ENCODE measurements at regions not wholly inside any gene's neighbourhood (a gene's known extent, or its start where the extent isn't known, plus 50 kb on each side); places are given as distances from the start of the nearest gene placed in this dataset.

DNA sequence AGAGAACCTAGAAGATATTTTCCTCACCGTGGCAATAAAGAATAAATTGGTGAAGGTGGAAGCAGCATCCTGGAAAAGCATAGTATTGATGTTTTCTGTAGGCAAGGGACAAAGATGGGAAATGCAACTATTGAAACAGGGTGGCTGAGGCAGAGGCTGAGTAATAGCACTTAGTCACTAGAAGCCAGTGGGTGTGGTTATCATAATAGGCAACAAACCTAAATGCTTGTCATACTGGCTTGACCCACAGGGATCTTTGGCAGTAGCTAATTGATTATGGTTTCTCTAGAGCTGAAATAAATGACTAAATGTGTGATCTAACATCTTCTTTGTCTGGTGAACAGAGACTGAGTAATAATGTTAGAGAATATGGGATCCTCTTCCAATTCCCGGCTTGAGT, 353.6 kb upstream of the RPS6KA3 start:
- H3K36me3 Mint-ChIP-seq (ENCODE audit: insufficient read depth, unreplicated experiment) = no peaks in the 10 kb centered on the region
- no TSS peak for BruUV-seq (replicated peaks)
- intact Hi-C loops (cut with micrococcal nuclease; ENCODE audit: unreplicated experiment) = no loop called here
- no peaks in the 10 kb centered on the region for H3K27me3 Mint-ChIP-seq (ENCODE audit: insufficient read depth, unreplicated experiment)
- no peak overlapping the region for H3K4me3 ChIP-seq (ENCODE audit: low read depth, low read length)
- H3K9me3 Mint-ChIP-seq (ENCODE audit: unreplicated experiment) = no peaks in the 10 kb centered on the region
- ChIA-PET POLR2A (no interaction called here), CTCF (no interaction called here)
- no peaks in the 10 kb centered on the region for H3K4me1 ChIP-seq
- no peaks in the 10 kb centered on the region for H3K36me3 ChIP-seq (ENCODE audit: control insufficient read depth, insufficient read depth, low read length)
- H3K9me3 ChIP-seq = no peaks in the 10 kb centered on the region
- no peaks in the 10 kb centered on the region for H3K4me1 Mint-ChIP-seq (ENCODE audit: low read depth, unreplicated experiment)
- TF ChIP-seq, protein P1, sequence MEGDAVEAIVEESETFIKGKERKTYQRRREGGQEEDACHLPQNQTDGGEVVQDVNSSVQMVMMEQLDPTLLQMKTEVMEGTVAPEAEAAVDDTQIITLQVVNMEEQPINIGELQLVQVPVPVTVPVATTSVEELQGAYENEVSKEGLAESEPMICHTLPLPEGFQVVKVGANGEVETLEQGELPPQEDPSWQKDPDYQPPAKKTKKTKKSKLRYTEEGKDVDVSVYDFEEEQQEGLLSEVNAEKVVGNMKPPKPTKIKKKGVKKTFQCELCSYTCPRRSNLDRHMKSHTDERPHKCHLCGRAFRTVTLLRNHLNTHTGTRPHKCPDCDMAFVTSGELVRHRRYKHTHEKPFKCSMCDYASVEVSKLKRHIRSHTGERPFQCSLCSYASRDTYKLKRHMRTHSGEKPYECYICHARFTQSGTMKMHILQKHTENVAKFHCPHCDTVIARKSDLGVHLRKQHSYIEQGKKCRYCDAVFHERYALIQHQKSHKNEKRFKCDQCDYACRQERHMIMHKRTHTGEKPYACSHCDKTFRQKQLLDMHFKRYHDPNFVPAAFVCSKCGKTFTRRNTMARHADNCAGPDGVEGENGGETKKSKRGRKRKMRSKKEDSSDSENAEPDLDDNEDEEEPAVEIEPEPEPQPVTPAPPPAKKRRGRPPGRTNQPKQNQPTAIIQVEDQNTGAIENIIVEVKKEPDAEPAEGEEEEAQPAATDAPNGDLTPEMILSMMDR (IDR thresholded peaks at IDR 0.05; ENCODE audit: insufficient read depth in 1 of 2, low read depth in 1 of 2, low read length in 1 of 2, severe bottlenecking in 1 of 2, unreplicated experiment in 1 of 2) = no peak
- no peak overlapping the region for H3K4me3 Mint-ChIP-seq (ENCODE audit: unreplicated experiment)
- DNase-seq = no peak
- no peak overlapping the region for H3K27ac Mint-ChIP-seq (ENCODE audit: unreplicated experiment)
- H3K27me3 ChIP-seq (replicated peaks; ENCODE audit: control insufficient read depth, insufficient read depth, low read length) = no peaks in the 10 kb centered on the region

DNA sequence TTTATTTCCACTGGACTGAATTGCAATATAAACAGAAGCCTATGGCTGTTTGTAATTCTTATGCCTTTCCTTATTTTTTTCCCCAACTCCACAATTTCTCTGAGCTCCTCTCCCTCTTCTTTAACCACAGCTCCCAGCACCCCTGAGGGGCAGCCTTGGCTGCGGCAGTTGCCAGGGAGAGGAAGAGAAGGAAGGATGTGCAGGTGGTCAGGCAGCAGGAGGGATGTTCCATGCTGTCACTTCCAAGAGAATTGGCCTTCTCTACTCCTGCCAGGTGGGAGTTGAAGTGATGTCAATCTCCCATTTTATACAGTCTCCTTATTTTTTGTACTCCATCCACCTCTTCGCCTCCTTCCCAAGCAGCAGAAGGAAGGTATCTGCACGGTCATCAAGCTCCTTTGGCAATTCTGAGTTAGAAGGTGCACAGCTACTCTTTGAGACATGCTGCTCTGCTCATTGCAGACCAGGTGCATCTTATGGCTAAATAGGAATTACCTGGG, 343.3 kb upstream of the RPS6KA3 start:
- Histone ChIP-seq H3K9me3 (no peaks in the 10 kb centered on the region), H3K4me1 (peaks cover 11% of the 10 kb centered on the region; the same call in 1 of the 2 replicates), H3K36me3 (ENCODE audit: control insufficient read depth, insufficient read depth, low read length) (no peaks in the 10 kb centered on the region), H3K27me3 (replicated peaks; ENCODE audit: control insufficient read depth, insufficient read depth, low read length) (no peaks in the 10 kb centered on the region), H3K4me3 (ENCODE audit: low read depth, low read length) (no peak overlapping the region)
- Mint-ChIP-seq H3K27ac (ENCODE audit: unreplicated experiment) (no peak overlapping the region), H3K36me3 (ENCODE audit: insufficient read depth, unreplicated experiment) (no peaks in the 10 kb centered on the region), H3K9me3 (ENCODE audit: unreplicated experiment) (no peaks in the 10 kb centered on the region), H3K27me3 (ENCODE audit: insufficient read depth, unreplicated experiment) (no peaks in the 10 kb centered on the region), H3K4me3 (ENCODE audit: unreplicated experiment) (no peak overlapping the region), H3K4me1 (ENCODE audit: low read depth, unreplicated experiment) (peaks cover 7% of the 10 kb centered on the region)
- intact Hi-C loops (cut with micrococcal nuclease; ENCODE audit: unreplicated experiment) = no loop called here
- BruUV-seq (replicated peaks) = no TSS peak
- ChIA-PET CTCF (no interaction called here), POLR2A (no interaction called here)
- DNase-seq = no peak
- TF ChIP-seq, protein P1 (IDR thresholded peaks at IDR 0.05; ENCODE audit: insufficient read depth in 1 of 2, low read depth in 1 of 2, low read length in 1 of 2, severe bottlenecking in 1 of 2, unreplicated experiment in 1 of 2) = no peak

DNA sequence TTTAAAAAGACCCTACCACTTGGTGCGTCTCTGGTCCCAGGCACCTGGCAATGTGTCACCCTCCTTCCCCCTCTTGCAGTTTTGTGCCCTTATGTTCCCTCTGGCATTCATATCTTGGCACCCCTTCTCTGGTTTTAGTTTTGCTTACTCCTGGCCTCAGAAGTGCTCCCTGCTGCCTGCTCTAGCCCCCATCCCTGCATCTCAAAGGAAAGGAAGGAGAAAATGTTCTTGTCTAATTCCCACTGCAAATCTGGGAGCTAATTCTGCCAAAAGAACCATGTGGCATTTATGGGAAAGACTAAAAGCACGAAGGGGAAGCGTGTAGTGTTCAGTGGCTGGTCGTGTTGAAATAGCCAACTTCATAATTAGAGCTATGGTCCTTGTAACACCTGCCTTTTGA, 340.1 kb upstream of the RPS6KA3 start:
- DNase-seq = no peak
- no TSS peak for BruUV-seq (replicated peaks)
- ChIA-PET CTCF (no interaction called here), POLR2A (no interaction called here)
- no peaks in the 10 kb centered on the region for H3K36me3 ChIP-seq (ENCODE audit: control insufficient read depth, insufficient read depth, low read length)
- TF ChIP-seq, protein P1 (IDR thresholded peaks at IDR 0.05; ENCODE audit: insufficient read depth in 1 of 2, low read depth in 1 of 2, low read length in 1 of 2, severe bottlenecking in 1 of 2, unreplicated experiment in 1 of 2) = no peak
- Mint-ChIP-seq H3K36me3 (ENCODE audit: insufficient read depth, unreplicated experiment) (no peaks in the 10 kb centered on the region), H3K4me1 (ENCODE audit: low read depth, unreplicated experiment) (peaks cover 3% of the 10 kb centered on the region), H3K4me3 (ENCODE audit: unreplicated experiment) (no peak overlapping the region), H3K27me3 (ENCODE audit: insufficient read depth, unreplicated experiment) (no peaks in the 10 kb centered on the region), H3K27ac (ENCODE audit: unreplicated experiment) (no peak overlapping the region), H3K9me3 (ENCODE audit: unreplicated experiment) (no peaks in the 10 kb centered on the region)
- H3K9me3 ChIP-seq = no peaks in the 10 kb centered on the region
- no peaks in the 10 kb centered on the region for H3K27me3 ChIP-seq (replicated peaks; ENCODE audit: control insufficient read depth, insufficient read depth, low read length)
- intact Hi-C loops (cut with micrococcal nuclease; ENCODE audit: unreplicated experiment) = no loop called here
- H3K4me1 ChIP-seq = peaks cover 10% of the 10 kb centered on the region; the same call in 1 of the 2 replicates
- H3K4me3 ChIP-seq (ENCODE audit: low read depth, low read length) = no peak overlapping the region
